Limb (tissue), 2 donors: ENCODE measurements at regions not wholly inside any gene's neighbourhood (a gene's known extent, or its start where the extent isn't known, plus 50 kb on each side); places are given as distances from the start of the nearest gene placed in this dataset.

ENCODE experiments used
- DNase-seq, 2 donors: peaks; one replicate each; pipeline ENCODE4 v3.0.0-alpha.2; 2016; ENCODE audit errors: extremely low spot score in 2 of 2

DNA sequence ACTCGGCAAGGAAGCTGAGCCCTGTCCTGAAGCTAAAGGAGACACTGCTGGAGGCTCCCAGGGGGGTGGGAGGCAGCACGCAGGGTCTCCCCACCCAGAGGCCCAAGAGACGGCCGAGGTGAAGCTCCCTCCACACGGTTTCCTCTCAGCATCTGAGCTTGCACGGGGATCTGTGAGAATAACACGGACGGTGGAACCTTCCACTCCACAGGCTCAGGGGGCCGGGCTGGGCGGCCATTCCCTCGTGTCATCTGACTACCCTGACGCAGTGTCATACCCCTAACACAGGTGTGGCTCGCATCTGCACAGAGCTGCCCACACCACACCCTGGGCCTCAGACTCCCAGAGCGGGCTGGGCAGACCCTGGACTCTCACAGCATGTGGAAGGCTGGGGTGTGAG, 409.7 kb downstream of the SHANK2 start:
- no peak for DNase-seq

GRCh38 chr11:70843906-70844305, 408.5 kb downstream of the SHANK2 start:
- DNase-seq = no peak

GRCh38 chr11:70844387-70844786, 408.0 kb downstream of the SHANK2 start:
- DNase-seq = no peak

- no peak for DNase-seq
Observed at GRCh38 chr11:70845591-70846041, 406.8 kb downstream of the SHANK2 start.

DNA sequence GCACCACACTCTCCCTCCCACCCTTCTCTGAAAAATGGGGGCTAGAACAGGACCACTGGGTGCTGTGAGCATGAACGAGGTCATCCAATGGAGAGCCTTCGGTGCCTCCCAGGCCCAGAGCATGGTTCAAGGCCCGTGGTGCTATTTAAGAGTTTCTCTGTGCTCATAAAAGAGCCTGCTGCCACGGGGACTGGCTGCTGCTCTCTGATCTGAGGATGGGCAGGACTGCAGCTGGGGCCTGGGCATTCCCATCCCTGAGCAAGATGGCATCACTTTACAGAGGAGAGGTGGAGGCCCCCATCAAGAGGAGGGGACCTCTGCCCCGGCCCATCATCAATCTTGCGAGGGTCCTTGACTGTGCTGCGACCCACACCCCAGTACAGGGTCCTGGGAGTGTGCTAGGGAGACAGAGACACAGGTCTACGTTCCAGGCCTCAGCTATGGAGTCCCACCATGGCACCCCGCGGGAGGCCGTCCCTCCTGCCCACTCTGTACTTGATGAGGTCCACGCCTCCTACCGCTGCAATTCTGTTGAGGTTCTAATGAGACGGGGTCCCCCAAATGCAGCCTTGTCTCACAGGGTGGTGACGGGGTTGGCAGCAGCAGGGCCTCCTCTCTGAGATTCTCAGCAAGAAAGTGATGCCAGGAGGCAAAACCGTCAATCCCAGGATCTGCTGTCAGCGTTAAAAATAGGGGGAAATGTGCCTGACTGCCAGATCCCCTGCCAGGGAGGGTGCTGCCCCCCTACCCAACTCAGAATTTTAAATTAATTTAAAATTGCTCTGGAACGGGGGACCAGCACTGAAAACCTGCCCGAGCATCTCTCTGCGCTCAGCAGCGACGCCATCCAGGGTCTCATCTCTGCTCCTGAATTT, 405.4 kb downstream of the SHANK2 start:
- DNase-seq = no peak

DNA sequence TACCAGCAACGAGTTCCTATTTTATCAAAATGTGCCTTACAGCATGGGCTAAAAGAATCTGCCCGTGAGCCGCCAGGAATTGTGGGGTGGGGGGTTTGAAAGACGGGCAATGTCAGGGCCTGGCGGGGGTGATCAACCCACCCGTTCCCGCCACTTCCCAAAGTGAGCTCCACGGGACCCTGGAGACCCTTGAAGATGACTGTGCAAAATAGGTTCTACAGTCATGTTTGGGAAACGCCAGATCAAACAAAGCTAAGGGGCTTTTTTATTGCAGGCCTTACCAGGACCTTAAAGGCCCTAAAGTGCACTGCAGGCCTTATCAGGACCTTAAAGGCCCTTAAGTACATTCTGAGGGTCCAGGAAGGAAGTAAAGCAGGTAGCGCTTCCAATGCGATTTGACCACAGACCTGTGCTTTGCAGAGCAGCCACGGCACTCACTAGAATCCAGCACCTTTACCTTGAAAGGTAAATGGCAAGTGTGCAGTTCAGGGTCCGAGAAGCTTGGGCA, 404.1 kb downstream of the SHANK2 start:
- no peak for DNase-seq

DNA sequence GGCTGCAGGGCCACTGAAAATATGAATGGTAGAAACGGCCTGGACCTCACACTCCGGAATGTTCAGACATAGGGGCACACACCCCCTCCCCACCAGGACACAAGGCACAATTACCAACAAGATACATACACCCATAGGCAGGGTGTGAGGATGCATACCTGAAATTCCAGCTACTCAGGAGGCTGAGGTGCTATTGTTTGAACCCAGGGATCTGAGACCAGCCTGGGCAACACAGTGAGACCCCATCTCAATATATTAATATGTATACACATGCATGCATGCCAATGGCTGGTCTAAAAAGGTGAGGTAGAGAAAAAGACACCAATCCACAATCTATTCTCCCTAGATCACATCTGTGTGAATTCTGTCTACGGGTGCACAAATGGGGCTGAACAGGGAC, 403.3 kb downstream of the SHANK2 start:
- DNase-seq = no peak

DNA sequence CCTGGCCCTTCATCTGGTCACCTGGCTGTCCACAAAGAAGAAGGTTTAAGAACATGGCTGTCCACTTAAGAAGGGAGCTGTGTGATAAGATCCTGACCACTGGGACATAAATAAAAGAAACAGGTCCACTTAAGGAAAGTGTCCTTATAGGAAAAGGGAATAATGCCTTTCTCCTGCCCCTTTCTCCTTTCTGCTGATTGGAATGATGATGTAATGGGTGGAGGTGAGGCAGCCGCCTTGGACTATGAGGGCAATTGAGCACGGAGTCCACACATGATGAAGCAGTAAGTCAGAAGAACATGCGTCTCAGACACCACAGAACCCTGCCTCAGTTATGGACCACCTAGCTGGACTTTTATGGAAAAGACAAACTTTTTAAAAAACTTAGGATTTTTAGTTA, 401.1 kb downstream of the SHANK2 start:
- no peak for DNase-seq

- no peak for DNase-seq
Observed at GRCh38 chr11:70851907-70852306, 400.5 kb downstream of the SHANK2 start.

- no peak for DNase-seq
Observed at GRCh38 chr11:70853068-70853769, 399.2 kb downstream of the SHANK2 start.

- DNase-seq = no peak
Observed at GRCh38 chr11:70853770-70854108, 398.6 kb downstream of the SHANK2 start.

GRCh38 chr11:70854201-70854600, 398.2 kb downstream of the SHANK2 start:
- DNase-seq = no peak

DNA sequence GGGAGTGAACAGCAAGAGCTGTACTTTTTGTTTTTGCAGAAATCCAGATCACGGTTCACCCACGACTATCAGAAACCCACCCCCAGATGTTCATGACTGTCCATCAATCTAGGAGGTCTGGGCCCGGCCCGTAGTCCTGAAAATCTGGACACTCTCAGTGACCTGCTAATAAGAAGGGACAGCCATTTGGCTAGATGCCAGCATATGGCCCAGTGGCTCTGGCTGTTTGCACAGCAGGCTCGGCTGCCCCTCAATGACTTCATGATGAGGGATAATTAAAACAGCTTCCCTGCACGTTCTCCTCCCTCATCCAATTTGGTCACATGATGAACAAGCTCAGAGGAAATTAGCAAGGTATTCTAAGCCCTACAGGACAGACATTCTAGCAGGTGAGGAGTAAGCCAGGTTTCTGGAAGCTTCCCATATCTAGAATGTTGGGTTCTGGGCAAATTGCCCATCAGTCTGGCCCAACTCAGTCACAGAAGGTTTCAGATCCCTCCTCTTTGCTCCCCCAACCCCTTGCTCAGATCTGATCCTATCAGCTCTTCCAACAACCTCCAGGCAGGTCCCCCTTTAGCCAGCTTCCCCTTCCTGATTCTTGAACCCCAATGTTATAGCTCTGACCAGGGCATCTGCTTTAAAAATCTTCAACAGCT, 397.3 kb downstream of the SHANK2 start:
- DNase-seq = no peak

- DNase-seq = no peak
Observed at GRCh38 chr11:70857894-70858293, 394.5 kb downstream of the SHANK2 start.

GRCh38 chr11:70859180-70859579, 393.2 kb downstream of the SHANK2 start:
- no peak for DNase-seq

- no peak for DNase-seq
Observed at GRCh38 chr11:70860888-70861287, 391.5 kb downstream of the SHANK2 start.

GRCh38 chr11:70861559-70861958, 390.8 kb downstream of the SHANK2 start:
- DNase-seq = no peak

DNA sequence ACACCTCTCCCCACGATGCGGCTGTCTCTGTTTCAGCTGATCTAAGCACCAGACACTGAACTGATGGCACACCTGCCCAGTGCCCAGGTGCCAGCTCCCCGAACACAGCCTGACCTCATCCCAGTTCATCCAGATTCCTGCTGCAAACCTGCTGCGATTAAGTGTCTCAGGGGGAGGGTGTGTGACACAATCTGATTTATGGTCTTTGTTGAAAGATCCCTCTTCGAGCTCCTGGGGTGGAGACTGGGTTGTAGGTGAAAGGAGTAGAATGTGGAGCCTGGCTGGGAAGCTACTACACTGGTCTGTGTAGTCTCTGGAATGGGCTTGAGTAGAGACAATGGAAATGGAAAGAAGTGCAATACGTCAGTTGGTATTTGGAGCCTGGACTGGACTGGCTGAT, 390.3 kb downstream of the SHANK2 start:
- DNase-seq = no peak

DNA sequence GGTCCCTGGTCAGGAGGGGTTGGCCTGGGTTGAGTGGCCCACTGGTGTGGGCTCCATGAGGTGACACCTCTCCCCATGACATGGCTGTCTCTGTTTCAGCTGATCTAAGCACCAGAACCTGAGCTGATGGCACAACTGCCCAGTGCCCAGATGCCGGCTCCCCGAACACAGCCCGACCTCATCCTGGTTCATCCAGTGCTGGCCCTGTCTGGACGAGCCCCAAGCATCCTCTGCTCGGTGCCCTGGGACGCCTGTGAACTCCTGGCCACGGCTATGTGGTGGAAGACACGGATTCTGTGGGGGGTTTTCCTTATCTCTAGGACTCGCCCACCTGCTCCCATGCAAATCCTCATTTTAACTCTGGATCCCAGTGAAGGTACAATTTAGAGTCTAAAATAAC, 389.2 kb downstream of the SHANK2 start:
- DNase-seq = no peak

GRCh38 chr11:70863993-70864392, 388.4 kb downstream of the SHANK2 start:
- DNase-seq = no peak

- DNase-seq = no peak
Observed at GRCh38 chr11:70865356-70865755, 387.0 kb downstream of the SHANK2 start.

- no peak for DNase-seq
Observed at GRCh38 chr11:70866834-70867233, 385.5 kb downstream of the SHANK2 start.
